NCI-H1930 (cell line): ENCODE measurements at regions not wholly inside any gene's neighbourhood (a gene's known extent, or its start where the extent isn't known, plus 50 kb on each side); places are given as distances from the start of the nearest gene placed in this dataset.

Experiments used
- DNase-seq, 2 experiments: peaks; one replicate each; lab custom pipeline; 2025; lab: John Stamatoyannopoulos, UW

GRCh38 chr4:178789279-178789678 lies 1347.0 kb upstream of the AGA start:
- no peak for DNase-seq

DNA sequence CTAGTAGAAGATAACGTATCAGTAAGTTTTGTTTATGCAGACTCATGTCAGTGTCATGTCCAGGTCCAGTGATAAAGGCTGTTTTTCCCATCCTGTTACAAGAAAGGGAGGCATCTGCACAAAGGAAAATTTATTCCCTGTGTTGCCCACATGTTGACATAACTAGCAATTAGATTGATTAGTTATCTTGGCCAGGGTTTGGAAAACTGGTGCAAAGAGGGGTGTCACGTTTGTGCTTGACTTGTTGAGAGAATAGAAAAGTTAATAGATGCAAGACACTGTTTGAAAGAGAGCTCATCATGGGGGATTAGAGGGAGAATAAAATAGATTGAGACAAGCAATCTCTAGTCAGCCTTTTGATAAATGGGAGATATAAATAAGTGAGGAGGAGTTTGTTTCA lies 1357.0 kb upstream of the AGA start:
- DNase-seq = no peak

DNA sequence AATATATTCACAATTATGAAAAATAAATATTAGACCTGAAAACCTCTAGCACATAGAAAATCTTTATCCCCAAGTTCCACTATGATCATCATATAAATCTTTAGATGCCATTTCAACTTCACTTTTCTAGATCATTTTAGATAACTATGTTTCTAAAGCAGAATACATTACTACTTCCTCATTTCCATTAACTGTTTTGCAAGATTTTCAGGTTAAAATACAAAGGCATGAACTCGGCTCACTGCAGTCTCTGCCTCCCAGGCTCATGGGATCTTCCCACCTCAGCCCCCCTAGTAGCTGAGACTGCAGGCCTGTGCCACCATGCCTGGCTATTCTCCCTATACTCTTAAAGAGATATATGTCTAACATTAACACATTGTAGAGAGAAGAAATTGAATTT lies 1365.9 kb upstream of the AGA start:
- DNase-seq = no peak

DNA sequence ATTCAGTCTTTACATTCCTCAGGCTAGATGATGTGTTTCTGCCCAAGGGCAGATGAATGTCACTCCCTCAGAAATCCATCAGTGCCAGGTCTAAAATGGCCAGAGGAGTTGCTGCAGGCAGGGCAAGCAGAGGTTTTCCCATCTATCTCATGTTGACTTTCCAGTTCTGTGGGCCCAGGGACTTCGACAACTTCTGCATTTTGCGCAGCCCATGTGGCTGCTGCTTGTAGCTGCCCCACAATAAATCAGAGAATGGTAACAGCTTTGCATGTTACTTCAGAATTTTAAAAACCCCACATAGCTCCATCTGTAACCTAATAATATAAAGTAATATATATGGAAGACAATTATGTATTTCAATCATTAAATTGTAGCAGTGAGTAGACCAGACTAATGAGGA lies 1367.7 kb upstream of the AGA start:
- no peak for DNase-seq

GRCh38 chr4:178811356-178811755 lies 1369.1 kb upstream of the AGA start:
- no peak for DNase-seq

DNA sequence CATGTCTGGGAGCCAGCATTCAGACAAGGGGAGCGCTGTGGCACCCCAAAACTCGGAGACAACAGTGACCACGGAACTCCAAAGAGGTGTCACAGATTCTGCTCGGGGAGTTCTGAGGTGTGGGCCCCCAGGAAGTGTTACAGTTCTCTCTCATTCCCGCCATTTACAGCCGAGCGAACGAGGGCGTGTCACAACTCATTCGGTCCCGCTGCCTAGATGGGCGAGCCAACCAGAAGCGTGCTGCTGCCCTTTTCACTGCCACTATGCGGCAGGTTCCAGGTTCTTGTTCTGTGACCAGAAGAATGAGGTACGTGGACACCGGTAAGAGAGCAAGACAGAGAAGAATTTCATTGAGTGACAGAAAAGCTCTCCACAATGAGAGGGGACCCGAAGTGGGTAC lies 1370.6 kb upstream of the AGA start:
- no peak for DNase-seq

- DNase-seq = no peak
Observed at GRCh38 chr4:178814908-178815307, 1372.7 kb upstream of the AGA start.

DNA sequence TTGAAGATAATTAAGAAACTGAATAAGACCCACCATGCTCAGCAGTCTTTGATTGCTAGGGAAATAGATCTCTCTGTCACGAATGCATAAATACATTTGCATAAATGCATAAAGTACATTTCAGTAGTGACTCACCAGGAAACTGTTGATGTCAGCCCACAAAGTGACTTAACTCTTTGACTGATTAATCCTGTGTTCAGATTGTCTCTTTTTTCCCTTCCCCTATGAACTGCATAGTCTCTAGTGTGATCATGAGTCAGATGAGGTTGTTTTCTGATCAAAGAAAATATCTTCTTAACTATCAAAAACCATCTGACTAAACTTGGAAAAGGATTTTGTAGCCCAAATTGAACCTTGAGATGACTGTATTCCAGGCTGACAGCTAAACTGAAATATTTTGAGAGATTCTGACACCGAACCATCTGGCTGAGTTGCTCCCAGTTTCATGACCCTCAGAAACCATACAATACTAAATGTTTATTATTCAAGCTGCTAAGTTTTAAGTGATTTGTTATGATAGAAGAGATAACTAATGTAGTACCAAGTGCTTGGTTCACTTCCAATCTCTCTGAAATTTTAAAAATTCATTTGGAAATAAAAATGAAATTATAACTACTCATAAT lies 1381.5 kb upstream of the AGA start:
- DNase-seq = no peak

DNA sequence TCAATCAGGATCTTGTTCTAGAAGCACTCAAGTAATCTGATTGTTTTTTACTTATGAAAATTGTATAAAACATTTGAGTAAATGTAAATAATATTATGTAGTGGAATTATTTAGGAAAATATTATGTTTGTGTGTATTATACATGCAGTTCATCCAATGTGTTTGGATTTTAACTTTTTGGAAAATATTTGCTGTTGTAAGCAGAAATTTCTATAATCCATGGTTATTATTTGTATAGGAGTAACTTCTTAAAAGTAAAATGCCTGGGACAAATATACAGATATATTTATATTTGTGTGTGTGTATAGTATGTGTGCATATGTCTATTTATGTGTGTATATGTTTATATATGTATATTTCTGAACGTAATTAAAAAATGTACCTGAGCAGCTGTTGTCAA lies 1394.6 kb upstream of the AGA start:
- no peak for DNase-seq

- no peak for DNase-seq
Observed at GRCh38 chr4:178838776-178839175, 1396.5 kb upstream of the AGA start.

GRCh38 chr4:178856139-178856800 lies 1414.0 kb upstream of the AGA start:
- DNase-seq = no peak

GRCh38 chr4:178871476-178871875 lies 1429.2 kb upstream of the AGA start:
- no peak for DNase-seq

GRCh38 chr4:178881937-178882336 lies 1439.7 kb upstream of the AGA start:
- DNase-seq = no peak

- no peak for DNase-seq
Observed at GRCh38 chr4:178894126-178894525, 1451.9 kb upstream of the AGA start.

- DNase-seq = no peak
Observed at GRCh38 chr4:178899084-178899483, 1456.8 kb upstream of the AGA start.

DNA sequence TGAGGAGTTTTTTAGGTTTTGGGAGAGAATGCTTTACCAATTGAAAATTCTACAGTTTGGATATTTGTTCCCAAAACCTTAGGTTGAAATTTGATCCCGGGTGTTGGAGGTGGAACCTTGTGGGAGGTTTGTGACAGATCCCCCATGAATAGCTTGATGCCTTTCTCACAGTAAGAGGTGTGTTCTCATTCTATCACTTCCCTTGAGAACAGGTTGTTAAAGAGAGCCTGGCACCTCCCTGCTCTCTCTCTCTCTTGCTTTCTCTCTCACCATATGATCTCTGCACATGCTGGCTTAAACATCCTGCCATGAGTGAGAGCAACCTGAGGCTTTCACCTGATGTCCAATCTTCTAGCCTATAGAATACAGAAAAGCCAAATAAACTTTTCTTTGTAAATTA lies 1475.5 kb upstream of the AGA start:
- DNase-seq = no peak

GRCh38 chr4:178937130-178937529 lies 1494.9 kb upstream of the AGA start:
- DNase-seq = no peak

DNA sequence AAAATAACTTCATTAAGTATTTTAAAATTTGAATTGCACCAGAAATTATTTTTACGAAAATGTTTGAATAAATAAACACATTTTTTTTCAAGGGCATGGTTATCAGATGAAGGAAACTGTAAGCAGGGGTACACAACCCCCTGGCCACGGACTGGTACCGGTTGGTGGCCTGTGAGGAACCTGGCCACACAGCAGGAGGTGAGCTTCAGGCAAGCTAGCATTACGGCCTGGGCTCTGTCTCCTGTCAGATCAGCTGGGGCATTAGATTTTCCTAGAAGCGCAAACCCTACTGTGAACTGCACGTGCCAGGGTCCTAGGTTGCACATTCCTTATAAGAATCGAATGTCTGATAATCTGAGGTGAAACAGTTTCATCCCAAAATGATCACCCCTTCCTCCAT lies 1499.7 kb upstream of the AGA start:
- DNase-seq = no peak

GRCh38 chr4:178953447-178954120 lies 1511.3 kb upstream of the AGA start:
- no peak for DNase-seq

- no peak for DNase-seq
Observed at GRCh38 chr4:178955614-178956013, 1513.4 kb upstream of the AGA start.

- no peak for DNase-seq
Observed at GRCh38 chr4:178958725-178959440, 1516.6 kb upstream of the AGA start.

DNA sequence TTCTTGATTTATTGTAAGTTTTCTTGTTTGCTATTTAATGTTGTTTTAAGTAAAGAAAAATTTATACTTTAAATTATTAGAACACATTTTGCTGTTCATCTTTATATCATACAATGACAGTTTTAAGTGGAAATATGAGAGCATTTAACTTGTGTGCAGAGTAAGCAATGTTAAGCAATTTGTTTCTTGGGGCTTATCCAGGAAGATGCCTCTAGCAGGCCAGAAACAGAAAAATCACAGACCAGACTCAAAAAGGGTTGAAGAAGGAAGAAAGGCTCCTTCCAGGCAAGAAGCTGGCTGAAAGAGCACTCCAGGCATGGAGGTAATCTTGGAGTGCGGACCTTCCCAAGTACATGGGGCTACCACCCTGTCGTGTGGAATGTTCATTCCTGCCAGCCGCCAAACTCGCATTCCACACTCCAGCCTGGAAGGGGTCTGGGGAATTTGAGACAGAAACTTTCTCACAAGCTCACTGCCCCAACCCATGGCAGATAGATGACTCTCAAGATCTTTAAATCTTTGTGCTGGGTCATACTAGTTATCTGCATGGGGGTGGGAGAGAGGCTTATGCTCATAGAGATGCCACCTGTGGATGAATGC lies 1521.3 kb upstream of the AGA start:
- no peak for DNase-seq

DNA sequence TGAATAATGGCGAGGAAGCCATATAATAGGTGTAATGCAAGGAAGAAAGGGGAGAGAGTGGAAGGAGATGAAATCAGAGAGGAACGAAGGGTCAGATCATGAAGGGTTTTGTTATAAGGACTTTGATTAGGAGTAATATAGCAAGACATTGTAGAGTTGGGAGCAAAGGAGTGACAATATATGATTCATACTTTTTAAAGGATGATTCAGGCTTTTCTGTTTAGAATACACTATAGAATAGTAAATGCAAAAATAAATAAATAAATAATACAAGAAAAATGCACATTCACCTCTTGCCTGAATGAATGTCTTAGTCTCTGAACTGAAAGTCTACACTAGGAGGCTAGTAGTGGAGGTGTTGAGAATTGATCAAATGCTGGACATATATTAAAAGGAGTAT lies 1524.4 kb upstream of the AGA start:
- DNase-seq = no peak
